GM19467 (cell line): ENCODE measurements at regions not wholly inside any gene's neighbourhood (a gene's known extent, or its start where the extent isn't known, plus 50 kb on each side); places are given as distances from the start of the nearest gene placed in this dataset.
A peak's percentile ranks its signal among the peaks of the same experiment; 100 is the strongest.
"Not testable (repeated sequence)": the region's sequence is repeated elsewhere in the genome, so short reads cannot be mapped to it uniquely, and the experiment has no call there.

ENCODE experiments used
- ATAC-seq: cut with Tn5 transposase; IDR thresholded peaks from one replicate; pipeline ENCODE4 v1.9.1; 2021; ENCODE audit warnings: mild to moderate bottlenecking, moderate library complexity; ENCODE audit not compliant: unreplicated experiment

DNA sequence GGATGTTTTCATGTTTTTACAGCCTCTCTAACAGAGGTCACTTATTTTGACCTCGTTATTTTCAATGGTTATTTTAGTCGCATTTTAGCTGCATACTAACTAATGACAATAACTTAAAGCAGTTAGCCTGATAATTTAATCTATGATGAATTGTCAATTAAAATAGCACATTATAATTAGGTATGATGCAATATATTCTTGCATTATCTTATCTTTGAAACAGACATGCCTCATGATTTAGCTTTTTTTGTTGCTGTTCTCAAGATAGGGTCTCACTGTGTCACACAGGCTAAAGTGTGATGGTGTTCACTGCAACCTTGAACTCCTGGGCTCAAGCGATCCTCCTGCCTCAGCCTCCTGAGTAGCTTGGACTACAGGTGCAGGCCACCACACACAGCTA lies 126.4 kb downstream of the KBTBD2 start:
- ATAC-seq, result no peak

DNA sequence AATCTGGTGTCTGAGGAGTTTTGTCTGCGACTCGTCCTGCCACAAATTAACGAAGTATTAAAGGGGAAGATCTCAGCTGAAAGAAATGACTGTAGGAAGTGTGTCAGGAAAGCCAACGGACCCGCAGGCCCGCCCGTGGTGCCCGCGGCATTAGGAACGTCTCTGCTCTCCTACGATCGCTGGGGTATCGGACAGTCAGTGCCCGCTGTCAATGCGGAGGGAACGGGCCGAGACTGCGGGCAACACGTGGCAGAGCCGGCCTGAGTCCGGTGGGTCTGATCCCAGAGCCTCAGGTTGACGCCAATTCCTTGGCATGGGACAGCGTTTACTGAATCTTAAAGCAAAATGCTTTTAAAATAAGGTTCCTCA lies 128.7 kb downstream of the KBTBD2 start:
- no peak for ATAC-seq

DNA sequence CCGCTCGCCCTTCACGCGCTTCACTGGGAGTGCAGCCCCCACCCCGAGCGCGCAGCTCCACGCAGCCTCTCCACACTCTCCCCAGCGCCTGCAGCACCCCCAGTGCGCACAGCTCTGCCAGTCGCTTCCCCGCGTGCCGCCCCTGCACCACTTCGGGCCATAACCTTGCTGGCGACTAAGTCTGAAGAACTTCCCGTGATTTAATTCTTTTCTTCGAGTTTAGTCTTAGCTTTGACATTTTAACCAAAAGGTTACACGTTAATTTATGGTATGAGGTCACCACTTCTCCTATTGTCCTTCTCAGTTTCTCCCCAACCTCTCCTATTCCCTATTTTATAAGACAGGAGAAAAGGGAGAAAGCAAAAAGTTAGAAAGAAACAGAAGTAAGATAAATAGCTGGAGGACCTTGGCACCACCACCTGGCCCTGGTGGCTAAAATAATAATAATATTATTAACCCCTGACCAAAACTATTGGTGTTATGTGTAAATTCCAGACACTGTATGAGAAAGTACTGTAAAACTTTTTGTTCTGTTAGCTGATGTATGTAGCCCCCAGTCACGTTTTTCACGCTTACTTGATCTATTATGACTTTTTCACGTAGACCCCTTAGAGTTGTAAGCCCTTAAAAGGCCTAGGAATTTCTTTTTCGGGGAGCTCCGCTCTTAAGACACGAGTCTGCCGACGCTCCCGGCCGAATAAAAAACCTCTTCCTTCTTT lies 129.2 kb downstream of the KBTBD2 start:
- ATAC-seq, result not testable (repeated sequence)

DNA sequence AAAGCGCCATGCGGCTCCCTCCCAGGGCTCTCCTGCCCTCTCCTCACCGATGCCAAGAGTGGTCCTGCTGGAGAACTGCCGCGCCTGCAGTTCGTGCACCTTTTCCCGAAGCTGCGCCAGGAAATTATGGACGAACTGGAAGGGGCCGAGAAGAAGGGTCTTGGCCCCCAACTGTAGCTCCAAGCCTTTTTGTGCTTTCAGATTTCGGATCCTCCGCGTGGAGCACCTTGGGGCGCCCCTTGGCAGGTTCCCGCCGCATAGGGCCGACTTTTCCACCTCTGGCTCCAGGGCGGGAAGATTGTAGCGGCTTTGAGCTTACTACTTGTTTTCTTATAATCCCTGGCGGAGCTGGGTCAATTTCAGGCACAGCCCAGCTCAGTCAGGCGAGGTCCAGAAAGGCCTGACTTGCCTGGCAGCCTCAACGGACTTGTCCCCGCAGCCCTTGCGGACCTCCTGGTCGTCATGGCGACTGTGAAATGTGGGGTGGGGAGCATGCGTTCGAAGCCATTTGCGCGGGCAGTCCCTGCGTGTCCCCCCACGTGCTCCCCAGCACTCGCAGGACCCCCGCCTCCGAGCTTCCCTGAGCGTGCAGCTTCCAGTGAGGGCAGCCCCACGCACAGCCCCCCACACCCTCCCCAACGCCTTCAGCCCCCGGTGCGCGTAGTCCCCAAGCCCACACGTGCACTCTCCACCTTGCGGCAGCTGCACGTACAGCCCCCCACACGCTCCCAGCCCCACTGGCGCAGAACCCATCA lies 129.9 kb downstream of the KBTBD2 start:
- ATAC-seq, result no peak

DNA sequence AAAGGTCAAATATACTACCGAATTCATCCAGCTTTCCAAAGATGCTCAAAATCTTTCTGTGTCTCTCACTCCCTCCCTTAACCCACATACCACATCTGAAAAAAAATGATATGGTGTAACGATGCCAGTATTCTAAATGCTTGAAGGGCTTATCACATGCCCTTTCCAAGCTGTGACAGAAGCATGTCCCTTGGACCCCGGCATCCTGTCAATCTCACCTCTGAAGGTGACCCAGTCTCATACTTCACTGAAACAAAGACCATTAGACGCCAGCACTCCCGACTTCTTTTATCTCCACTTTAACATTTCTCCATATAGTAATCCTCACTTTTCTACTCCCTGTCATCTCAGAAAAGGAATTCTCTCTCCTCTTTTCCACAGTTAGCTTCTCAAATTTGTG lies 130.8 kb downstream of the KBTBD2 start:
- ATAC-seq, result not testable (repeated sequence)

DNA sequence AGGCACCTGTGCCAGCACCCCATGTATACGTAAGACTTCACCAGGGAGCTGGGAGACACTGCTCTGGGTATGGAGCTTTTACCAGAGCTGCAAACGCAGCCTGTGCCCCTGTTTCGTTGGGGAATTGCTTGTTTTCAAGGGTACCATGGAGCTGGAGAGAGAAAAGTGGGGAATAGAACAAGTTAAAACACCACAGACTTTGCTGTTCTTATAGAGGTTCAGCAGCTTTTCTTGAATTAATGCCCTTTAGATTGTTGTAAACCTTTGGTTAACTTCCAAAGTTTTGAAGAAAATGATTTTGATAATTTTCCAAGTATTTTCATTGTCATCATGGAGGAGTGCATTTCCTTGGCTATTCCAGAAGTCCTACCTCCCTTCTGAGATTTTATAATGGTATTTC lies 131.7 kb downstream of the KBTBD2 start:
- not testable (repeated sequence) for ATAC-seq

DNA sequence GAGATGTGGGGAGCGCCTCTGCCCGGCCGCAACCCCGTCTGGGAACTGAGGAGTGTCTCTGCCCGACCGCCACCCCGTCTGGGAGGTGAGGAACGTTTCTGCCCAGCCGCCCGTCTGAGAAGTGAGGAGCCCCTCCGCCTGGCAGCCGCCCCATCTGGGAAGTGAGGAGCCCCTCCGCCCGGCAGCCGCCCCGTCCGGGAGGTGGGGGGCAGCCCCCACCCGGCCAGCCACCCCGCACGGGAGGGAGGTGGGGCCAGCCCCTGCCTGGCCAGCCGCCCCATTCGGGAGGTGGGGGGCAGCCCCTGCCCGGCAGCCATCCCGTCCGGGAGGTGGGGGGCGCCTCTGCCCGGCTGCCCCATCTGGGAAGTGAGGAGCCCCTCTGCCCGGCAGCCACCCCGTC lies 137.7 kb downstream of the KBTBD2 start:
- ATAC-seq, result not testable (repeated sequence)

DNA sequence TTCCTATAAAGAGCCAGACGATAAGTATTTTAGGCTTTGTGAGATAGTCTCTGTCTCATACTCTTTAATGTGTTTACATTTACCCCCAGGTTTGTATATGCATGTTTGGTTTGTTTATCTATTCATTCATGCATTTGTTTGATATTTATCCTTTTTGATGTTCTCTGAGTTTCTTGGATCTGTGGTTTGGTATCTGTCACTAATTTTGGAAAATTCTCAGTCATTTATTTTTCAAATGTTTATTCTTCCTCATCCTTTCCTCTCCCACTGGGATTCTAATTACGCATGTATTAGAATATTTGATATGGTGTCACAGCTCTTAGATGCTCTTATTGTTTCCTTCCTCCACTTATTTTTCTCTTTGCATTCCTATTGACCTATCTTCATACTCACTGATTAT lies 143.2 kb downstream of the KBTBD2 start:
- ATAC-seq, result not testable (repeated sequence)

DNA sequence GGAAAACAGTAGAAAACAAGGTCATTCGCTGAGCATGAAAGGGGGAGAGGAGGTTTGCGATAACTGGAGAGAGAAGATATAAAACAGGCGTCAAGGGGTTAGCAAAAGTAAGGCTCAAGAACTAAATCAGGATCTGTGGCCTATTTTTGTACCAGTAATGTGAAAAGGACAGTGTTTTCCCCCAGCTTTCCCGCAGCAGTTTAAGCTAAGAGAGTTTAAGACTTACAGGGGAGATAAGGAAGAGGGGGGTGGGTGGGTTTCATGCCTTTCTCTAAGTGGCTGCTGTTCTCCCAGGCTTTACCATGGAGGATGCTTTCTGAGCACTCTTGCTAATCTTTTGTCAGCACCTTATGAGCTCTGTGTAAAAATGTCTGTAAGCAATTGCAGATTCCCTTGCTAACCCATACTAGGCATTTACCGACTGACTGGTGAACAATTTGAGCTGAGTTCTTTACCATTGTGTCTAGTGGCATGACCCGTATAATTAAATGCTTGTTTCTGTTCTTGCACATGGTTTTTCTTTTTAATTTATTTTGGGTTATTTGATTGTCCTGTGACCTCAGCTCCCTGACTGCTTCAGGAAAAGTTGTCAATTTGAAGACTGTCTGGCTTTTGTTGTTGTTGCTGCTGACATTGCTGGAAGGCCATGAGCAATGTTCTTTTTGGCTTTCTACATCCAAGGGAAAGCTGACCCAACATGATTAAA lies 144.0 kb downstream of the KBTBD2 start:
- not testable (repeated sequence) for ATAC-seq

DNA sequence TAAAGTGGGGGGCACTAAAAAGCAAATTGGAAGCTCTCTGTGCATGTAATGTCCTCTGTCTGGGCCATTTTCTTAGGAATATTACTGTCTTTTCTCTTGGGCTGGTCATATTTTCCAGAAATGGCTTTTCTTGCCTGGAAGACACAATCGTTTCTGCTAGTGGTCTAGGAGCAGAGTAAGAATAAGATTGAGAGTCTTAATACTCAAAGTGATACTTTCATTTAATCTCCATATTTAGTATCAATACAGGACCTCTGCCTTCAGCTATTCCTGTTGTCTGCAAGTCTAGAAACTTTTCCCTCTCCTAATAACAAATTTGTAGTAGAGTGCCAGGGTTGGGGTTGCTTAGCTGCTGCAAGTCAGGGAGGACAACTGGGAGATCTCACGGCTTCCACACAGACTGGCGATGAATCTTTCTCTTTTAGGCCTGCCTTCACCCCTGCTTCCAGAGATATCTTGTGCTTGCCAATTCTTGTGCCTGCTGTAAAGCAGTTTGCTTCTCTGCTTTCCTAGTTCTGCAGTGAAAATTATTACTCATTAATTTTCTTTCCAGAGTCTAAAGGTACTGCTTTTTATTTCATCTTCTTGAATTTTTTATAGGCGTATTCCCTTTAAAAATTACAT lies 149.6 kb downstream of the KBTBD2 start:
- ATAC-seq, result not testable (repeated sequence)

DNA sequence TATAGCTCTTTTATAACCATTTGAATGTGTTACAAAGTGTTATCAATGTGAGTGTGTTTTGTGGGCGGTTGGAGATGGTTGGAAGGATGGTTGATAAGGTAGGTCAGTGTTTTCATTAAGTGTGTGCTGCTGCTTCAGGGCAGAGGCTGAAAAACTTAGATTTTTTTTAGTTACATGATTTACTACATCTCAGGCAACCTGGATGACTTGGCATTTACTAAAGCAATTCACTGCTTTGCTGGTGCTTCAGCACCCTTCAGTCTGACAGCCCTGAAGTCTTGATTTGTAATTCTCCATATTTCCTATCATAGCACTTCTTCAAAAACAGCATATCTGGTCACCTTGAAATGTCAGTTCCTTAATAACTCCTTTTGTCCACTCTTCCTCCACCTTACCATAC lies 151.8 kb downstream of the KBTBD2 start:
- not testable (repeated sequence) for ATAC-seq

DNA sequence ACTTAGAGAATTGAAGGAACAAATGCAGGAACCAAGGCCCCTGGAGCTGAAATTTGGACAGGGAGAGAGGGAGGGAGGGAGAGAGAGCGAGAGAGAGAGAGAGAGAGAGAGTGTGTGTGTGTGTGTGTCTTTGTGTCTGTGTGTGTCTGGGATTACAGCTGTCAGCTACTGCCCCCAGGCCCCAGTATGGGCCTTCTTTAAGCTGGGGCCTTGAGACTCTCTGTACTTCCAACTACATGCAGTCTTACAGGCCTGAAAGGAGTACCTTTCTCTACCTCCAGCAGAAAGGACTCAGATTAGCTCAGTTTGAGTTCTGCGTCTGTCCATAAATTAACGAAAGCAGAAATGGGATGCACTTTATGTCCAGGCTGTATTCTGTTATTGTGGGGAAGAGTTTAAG lies 153.2 kb downstream of the KBTBD2 start:
- ATAC-seq, result not testable (repeated sequence)

DNA sequence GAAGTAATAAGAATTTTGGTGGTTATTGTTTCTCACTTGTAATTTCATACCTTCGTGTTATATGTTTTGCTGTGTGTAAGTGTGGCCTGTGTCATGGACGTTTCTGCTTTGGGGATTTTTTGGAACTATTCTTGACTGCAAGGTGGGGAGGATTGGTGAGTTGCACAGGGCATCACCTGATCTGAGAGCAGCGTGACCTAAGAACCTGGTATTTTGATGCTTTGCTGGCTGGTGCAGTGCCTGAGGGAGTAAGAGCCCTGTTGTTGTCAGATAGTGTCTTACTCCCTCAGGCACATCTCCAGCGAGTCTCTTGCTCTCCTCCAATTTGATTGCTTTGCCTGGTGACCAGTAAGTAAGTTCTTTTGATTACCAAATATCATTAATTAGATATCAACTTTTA lies 158.8 kb downstream of the KBTBD2 start:
- ATAC-seq, result not testable (repeated sequence)

DNA sequence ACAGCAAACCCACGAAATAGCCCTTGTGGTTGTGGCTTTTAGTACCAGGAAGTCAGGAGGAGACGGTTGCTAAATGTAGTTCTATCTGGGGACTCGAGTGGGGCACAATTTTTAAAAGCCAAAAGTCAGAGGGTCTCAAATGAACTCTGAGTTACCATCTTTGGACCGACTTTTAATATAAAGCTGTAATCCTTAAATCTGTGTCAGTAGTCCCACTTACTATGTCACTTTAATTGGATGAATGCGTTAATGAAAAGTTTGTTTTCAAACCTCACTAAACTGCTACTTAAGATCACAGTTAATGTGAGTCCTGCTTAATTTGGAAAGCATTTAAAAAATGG lies 162.3 kb downstream of the KBTBD2 start:
- not testable (repeated sequence) for ATAC-seq

DNA sequence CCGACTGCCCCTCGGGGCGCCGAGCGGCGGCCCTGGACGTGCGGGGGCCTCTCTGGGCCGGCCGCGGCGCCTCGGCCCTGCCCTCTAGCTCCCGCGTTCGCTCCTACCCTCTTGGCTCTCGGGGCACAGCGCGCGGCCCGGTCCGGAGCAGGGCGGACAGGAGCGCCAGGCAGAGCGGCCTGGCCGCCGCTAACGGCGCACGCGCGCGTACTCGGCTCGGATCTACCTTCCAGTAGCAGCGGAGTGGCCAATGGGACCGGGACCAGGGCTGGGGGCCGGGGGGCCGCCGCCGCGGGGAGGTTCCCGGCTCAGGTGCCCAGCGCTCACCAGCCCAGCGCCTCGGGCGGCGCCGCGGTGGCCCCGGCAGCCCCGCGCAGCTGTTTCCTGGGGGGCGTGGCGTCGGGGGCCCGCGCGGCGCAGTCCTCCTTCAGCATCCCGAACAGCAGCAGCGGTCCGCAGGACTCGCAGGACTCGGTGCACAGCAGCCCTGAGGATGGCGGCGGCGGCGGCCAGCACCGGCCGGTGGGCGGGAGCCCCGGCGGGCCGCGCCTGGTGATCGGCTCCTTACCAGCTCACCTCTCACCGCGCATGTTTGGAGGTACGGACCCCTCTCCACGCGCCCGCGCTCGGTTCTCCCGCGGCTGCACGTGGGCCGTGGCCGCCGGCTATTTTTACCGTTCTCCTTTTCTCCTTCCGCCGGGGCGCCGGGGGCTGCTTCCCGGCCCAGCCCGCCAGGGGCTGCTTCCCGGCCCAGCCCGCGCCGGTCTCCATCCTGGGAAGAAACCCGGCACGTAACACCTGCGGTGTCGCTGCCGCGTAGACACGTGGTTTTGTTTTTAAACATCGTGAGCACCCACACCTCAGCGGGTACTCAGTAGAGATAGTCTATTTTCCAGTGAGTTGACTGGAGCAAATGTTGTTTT lies 162.9 kb downstream of the KBTBD2 start:
- peak; percentile 75 for ATAC-seq

DNA sequence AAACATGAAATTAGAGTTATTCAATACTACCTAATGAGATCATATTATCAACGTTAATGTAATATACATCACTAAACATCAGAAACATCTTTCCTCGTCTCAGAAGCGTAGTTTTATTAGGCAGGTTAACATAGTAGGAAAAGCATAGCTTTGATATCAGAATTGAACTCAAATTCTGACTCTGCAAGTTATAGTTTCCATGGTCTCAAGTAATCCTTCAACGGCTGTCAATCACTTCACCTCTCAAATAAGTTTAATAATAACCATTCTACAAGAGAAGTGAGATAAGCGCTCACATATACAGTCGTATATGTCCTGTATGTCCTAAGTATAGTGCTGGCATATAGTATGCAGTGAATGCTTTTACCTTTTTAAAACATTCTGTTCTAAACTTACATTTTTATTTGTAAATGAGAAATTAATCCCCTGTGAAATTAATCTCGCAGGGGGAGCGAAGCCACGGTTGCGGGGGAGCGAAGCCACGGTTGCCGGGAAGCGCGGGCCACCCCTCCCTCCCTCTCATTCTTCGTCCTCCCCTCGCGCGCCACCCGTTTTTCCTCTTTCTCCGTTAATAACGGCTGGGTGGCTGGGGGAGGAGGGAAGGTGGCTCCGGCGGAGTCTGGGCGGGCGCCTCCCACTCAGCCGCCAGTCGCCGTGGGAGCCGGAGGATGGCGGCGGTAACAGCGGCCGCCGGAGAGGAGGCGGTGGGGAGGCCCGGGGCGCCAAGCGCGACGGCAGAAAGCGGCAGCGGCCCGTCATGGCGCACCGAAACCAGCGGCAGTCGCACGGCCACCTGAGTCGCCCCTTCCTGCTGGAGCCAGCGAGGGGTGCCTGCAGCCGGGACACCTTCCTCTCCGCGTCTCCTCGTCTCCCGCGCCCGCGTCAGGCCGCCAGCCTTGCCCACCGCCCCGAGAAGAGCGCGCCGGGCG lies 163.8 kb downstream of the KBTBD2 start:
- peak; percentile 56 for ATAC-seq

DNA sequence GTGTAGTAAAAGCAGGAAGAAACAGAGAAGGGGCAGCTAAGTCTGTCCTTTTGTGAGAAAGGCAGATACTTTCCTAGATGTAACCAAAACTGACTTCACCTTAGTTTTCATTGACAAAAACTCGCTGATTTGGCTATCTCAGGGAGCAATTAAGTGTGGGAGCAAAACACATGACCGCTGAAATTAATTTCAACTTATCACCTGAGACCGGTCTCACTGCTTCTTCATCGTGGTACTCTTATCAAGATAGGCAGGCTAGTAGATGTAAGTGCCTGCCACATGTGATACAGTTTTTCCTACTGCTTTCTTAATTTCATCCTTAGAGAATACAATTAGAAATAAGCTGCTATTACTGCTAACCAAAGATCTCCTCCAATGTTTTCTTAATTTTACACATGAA lies 168.7 kb downstream of the KBTBD2 start:
- ATAC-seq, result not testable (repeated sequence)

DNA sequence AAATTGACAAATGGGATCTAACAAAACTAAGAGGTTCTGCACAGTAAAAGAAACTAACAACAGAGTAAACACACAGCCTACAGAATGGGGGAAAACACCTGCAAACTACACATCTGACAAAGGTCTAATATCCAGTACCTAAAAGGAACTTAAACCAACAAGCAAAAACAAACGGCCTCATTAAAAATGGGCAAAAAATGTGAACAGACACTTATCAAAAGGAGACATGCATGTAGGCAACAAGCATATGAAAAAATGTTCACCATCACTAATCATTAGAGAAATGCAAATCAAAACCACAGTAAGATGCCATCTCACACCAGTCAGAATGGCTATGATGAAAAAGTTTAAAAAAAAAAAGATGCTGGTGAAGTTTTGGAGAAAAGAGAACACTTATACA lies 197.4 kb downstream of the KBTBD2 start:
- ATAC-seq, result no peak
